ENCODE measurements at regions not wholly inside any gene's neighbourhood (a gene's known extent, or its start where the extent isn't known, plus 50 kb on each side); places are given as distances from the start of the nearest gene placed in this dataset.

DNA sequence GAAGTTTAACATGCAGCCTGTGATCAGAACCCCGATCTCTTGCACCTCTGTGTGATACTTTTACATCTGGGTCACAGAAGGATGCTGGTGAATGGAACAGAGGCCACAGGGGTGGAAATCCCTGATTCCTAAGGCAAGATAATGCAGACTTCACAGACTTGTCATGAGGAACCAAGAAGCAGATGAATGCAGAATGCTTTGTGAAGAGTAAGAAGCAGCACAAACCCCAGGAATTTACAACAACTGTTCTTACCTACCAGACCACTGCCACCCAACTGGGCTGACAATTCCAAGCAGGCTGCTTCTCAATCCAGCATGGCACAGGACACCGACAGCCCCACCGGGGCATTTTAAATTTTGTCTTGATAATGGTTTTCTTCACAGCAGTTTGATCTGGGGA, 113.2 kb upstream of the CD93 start:
- Histone ChIP-seq H3K27me3 (ENCODE audit: low read depth) (no peaks in the 10 kb centered on the region), H3K4me3 (no peak overlapping the region), H3K36me3 (no peaks in the 10 kb centered on the region), H3K9me3 (replicated peaks) (peaks cover 6% of the 10 kb centered on the region), H3K27ac (replicated peaks) (no peak overlapping the region), H3K4me1 (peaks cover 27% of the 10 kb centered on the region)
- intact Hi-C loops (cut with micrococcal nuclease) = no loop called here
- no peak for DNase-seq
- TF ChIP-seq, protein P1, sequence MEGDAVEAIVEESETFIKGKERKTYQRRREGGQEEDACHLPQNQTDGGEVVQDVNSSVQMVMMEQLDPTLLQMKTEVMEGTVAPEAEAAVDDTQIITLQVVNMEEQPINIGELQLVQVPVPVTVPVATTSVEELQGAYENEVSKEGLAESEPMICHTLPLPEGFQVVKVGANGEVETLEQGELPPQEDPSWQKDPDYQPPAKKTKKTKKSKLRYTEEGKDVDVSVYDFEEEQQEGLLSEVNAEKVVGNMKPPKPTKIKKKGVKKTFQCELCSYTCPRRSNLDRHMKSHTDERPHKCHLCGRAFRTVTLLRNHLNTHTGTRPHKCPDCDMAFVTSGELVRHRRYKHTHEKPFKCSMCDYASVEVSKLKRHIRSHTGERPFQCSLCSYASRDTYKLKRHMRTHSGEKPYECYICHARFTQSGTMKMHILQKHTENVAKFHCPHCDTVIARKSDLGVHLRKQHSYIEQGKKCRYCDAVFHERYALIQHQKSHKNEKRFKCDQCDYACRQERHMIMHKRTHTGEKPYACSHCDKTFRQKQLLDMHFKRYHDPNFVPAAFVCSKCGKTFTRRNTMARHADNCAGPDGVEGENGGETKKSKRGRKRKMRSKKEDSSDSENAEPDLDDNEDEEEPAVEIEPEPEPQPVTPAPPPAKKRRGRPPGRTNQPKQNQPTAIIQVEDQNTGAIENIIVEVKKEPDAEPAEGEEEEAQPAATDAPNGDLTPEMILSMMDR (IDR thresholded peaks at IDR 0.05; ENCODE audit: borderline replicate concordance) = no peak

DNA sequence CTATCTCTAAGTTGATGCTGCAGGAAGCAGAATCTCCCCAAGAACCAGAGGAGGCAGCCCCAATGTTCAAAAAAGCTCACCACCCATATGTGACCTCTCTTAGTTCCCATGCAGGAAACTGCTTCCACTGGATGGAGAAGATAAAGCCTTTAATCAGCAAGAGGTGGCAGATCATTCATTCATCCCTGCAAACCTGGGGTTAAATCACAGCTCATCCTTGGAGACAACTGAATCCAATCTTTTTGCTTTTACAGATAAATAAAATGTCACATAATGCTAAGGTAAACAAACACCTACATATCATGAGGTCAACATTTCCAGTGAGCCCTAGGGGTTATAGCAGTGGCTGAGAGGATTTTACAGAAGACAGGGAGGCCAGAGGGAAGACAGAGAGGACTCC, 112.7 kb upstream of the CD93 start:
- peaks cover 6% of the 10 kb centered on the region for H3K9me3 ChIP-seq (replicated peaks)
- no peak for DNase-seq
- intact Hi-C loops (cut with micrococcal nuclease) = no loop called here

DNA sequence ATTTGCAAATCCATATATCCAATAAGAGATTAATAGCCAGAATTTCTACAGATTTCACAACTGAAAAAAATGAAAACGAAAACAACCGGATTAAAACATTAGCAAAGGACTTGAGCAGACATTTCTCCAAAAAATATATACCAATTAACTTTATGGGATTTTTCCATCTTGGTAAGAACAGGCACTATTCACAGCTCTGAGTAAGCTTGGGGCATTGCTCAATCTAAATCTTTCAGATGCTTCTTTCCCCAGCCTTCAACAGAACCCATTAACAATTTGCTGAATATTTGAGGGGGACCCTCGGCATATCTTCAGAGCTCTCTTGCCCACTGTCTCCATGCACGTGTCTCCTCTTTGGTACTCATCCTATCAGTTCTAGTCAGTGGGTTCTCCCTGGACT, 111.7 kb upstream of the CD93 start:
- TF ChIP-seq, protein P1 (IDR thresholded peaks at IDR 0.05; ENCODE audit: borderline replicate concordance) = no peak
- Histone ChIP-seq H3K36me3 (no peaks in the 10 kb centered on the region), H3K27ac (replicated peaks) (no peak overlapping the region), H3K27me3 (ENCODE audit: low read depth) (no peaks in the 10 kb centered on the region), H3K4me1 (peaks cover 12% of the 10 kb centered on the region), H3K9me3 (replicated peaks) (peaks cover 6% of the 10 kb centered on the region), H3K4me3 (no peak overlapping the region)
- DNase-seq = no peak
- intact Hi-C loops (cut with micrococcal nuclease) = no loop called here

More for the DNA sequence above, 112.7 kb upstream of the CD93 start:
- no peak overlapping the region for H3K27ac ChIP-seq (replicated peaks)
- no peaks in the 10 kb centered on the region for H3K36me3 ChIP-seq
- peaks cover 22% of the 10 kb centered on the region for H3K4me1 ChIP-seq
- TF ChIP-seq, protein P1 (IDR thresholded peaks at IDR 0.05; ENCODE audit: borderline replicate concordance) = no peak
- H3K27me3 ChIP-seq (ENCODE audit: low read depth) = no peaks in the 10 kb centered on the region
- no peak overlapping the region for H3K4me3 ChIP-seq

DNA sequence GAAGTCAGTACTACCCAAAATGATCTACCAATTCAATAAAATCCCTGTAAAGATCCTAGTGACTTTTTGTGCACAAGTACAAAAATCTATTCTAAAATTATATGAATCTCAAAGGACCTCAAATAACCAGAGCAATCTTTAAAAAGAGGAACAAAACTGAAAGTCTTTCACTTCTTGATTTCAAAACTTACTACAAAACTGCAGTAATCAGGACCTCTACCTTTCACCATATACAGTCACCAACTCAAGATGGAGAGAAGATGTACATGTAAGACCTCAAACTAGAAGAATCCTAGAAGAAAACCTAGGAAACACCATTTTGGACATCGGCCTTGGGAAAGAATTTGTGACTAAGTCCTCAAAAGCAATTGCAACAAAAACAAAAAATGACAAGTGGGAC, 109.5 kb upstream of the CD93 start:
- intact Hi-C loops (cut with micrococcal nuclease) = no loop called here
- TF ChIP-seq, protein P1 (IDR thresholded peaks at IDR 0.05; ENCODE audit: borderline replicate concordance) = no peak

DNA sequence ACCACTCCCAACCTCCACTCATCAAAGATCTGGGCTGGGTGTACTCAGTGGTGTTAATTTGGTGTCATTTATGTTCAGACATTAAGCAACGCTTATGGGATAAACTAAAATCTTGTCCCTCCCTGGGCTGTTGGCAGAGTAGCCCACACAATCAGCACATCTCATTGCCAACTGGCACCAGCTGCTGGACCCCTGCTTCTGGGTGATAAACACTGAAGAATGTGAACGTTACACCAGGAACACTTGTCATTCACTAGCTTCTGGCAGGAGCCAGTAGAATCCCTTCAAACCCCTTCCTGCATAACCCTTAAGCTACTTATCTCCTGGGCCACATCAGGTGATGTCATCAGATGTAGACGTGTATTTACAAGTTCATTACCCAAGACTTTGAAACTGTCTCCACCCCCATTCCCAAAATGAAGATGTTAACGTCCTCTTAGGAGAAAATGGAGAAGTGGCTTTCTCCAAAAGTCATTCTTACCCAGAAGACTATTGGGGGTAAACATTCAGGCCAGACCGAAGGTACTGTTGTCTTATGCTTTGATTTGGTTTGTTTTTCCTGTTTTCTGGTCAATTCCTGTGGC, 107.8 kb upstream of the CD93 start:
- no peak overlapping the region for H3K27ac ChIP-seq (replicated peaks)
- H3K9me3 ChIP-seq (replicated peaks) = peaks cover 6% of the 10 kb centered on the region
- H3K4me1 ChIP-seq = peaks cover 6% of the 10 kb centered on the region
- H3K36me3 ChIP-seq = no peaks in the 10 kb centered on the region
- no peak for DNase-seq
- no peaks in the 10 kb centered on the region for H3K27me3 ChIP-seq (ENCODE audit: low read depth)
- H3K4me3 ChIP-seq = no peak overlapping the region
- TF ChIP-seq, protein P1 (IDR thresholded peaks at IDR 0.05; ENCODE audit: borderline replicate concordance) = no peak
- intact Hi-C loops (cut with micrococcal nuclease) = no loop called here

More for the DNA sequence above, 109.5 kb upstream of the CD93 start:
- Histone ChIP-seq H3K36me3 (no peaks in the 10 kb centered on the region), H3K4me1 (no peaks in the 10 kb centered on the region), H3K27me3 (ENCODE audit: low read depth) (no peaks in the 10 kb centered on the region), H3K4me3 (no peak overlapping the region), H3K9me3 (replicated peaks) (peaks cover 6% of the 10 kb centered on the region), H3K27ac (replicated peaks) (no peak overlapping the region)
- no peak for DNase-seq
